ENCODE measurements at regions not wholly inside any gene's neighbourhood (a gene's known extent, or its start where the extent isn't known, plus 50 kb on each side); places are given as distances from the start of the nearest gene placed in this dataset.

GRCh38 chr12:66739940-66740651, 61.2 kb upstream of the GRIP1 start (continued):
- TF ChIP-seq, protein P1, sequence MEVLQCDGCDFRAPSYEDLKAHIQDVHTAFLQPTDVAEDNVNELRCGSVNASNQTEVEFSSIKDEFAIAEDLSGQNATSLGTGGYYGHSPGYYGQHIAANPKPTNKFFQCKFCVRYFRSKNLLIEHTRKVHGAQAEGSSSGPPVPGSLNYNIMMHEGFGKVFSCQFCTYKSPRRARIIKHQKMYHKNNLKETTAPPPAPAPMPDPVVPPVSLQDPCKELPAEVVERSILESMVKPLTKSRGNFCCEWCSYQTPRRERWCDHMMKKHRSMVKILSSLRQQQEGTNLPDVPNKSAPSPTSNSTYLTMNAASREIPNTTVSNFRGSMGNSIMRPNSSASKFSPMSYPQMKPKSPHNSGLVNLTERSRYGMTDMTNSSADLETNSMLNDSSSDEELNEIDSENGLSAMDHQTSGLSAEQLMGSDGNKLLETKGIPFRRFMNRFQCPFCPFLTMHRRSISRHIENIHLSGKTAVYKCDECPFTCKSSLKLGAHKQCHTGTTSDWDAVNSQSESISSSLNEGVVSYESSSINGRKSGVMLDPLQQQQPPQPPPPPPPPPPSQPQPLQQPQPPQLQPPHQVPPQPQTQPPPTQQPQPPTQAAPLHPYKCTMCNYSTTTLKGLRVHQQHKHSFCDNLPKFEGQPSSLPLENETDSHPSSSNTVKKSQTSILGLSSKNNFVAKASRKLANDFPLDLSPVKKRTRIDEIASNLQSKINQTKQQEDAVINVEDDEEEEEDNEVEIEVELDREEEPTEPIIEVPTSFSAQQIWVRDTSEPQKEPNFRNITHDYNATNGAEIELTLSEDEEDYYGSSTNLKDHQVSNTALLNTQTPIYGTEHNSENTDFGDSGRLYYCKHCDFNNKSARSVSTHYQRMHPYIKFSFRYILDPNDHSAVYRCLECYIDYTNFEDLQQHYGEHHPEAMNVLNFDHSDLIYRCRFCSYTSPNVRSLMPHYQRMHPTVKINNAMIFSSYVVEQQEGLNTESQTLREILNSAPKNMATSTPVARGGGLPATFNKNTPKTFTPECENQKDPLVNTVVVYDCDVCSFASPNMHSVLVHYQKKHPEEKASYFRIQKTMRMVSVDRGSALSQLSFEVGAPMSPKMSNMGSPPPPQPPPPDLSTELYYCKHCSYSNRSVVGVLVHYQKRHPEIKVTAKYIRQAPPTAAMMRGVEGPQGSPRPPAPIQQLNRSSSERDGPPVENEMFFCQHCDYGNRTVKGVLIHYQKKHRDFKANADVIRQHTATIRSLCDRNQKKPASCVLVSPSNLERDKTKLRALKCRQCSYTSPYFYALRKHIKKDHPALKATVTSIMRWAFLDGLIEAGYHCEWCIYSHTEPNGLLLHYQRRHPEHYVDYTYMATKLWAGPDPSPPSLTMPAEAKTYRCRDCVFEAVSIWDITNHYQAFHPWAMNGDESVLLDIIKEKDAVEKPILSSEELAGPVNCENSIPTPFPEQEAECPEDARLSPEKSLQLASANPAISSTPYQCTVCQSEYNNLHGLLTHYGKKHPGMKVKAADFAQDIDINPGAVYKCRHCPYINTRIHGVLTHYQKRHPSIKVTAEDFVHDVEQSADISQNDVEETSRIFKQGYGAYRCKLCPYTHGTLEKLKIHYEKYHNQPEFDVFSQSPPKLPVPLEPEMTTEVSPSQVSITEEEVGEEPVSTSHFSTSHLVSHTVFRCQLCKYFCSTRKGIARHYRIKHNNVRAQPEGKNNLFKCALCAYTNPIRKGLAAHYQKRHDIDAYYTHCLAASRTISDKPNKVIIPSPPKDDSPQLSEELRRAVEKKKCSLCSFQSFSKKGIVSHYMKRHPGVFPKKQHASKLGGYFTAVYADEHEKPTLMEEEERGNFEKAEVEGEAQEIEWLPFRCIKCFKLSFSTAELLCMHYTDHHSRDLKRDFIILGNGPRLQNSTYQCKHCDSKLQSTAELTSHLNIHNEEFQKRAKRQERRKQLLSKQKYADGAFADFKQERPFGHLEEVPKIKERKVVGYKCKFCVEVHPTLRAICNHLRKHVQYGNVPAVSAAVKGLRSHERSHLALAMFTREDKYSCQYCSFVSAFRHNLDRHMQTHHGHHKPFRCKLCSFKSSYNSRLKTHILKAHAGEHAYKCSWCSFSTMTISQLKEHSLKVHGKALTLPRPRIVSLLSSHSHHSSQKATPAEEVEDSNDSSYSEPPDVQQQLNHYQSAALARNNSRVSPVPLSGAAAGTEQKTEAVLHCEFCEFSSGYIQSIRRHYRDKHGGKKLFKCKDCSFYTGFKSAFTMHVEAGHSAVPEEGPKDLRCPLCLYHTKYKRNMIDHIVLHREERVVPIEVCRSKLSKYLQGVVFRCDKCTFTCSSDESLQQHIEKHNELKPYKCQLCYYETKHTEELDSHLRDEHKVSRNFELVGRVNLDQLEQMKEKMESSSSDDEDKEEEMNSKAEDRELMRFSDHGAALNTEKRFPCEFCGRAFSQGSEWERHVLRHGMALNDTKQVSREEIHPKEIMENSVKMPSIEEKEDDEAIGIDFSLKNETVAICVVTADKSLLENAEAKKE (CRISPR knock-in tag; IDR thresholded peaks at IDR 0.05): no peak

- Histone ChIP-seq H3K27ac (ENCODE audit: low read depth) (no peak overlapping the region), H3K36me3 (ENCODE audit: insufficient read depth) (no peaks in the 10 kb centered on the region), H3F3A (replicated peaks; ENCODE audit: low read depth) (no peaks in the 10 kb centered on the region), H3K4me3 (no peak overlapping the region), H3K9me2 (ENCODE audit: insufficient read depth) (no peaks in the 10 kb centered on the region), H2AFZ (no peak overlapping the region), H3K4me1 (ENCODE audit: insufficient read depth) (no peaks in the 10 kb centered on the region), H3K79me2 (replicated peaks; ENCODE audit: insufficient read depth) (no peaks in the 10 kb centered on the region), H3K4me2 (no peak overlapping the region), H3K27me3 (ENCODE audit: insufficient read depth) (no peaks in the 10 kb centered on the region), H4K20me1 (replicated peaks; ENCODE audit: insufficient read depth) (no peaks in the 10 kb centered on the region)
- H3K36me3 Mint-ChIP-seq (ENCODE audit: low read depth): peaks cover 2% of the 10 kb centered on the region; the same call in 1 of the 3 replicates
- H3K9me3 Mint-ChIP-seq: no peaks in the 10 kb centered on the region
- H3K27ac Mint-ChIP-seq: no peak overlapping the region
- H3K4me1 Mint-ChIP-seq: peaks cover 5% of the 10 kb centered on the region; the same call in 2 of the 3 replicates
- no peak for ATAC-seq
- no peak for DNase-seq (ENCODE audit: low spot score)
- no peaks in the 10 kb centered on the region for H3K27me3 Mint-ChIP-seq (ENCODE audit: insufficient read depth, low read depth, poor library complexity)
- no peak for TF ChIP-seq CTCF (conservative IDR thresholded peaks at IDR 0.05; ENCODE audit: low read depth in 2 of 2)
- TF ChIP-seq CREB1 (CRISPR knock-in tag; IDR thresholded peaks at IDR 0.05; ENCODE audit: low read depth): no peak
- TF ChIP-seq EZH2 (IDR thresholded peaks at IDR 0.05; ENCODE audit: low read depth, unreplicated experiment): no peak
- no peak for TF ChIP-seq NANOG (IDR thresholded peaks at IDR 0.05; ENCODE audit: borderline replicate concordance)
- no peak for TF ChIP-seq POLR2AphosphoS5 (IDR thresholded peaks at IDR 0.05; ENCODE audit: low read depth)
- no peak for TF ChIP-seq ZNF114 (CRISPR knock-in tag; IDR thresholded peaks at IDR 0.05)
- TF ChIP-seq, protein P2, sequence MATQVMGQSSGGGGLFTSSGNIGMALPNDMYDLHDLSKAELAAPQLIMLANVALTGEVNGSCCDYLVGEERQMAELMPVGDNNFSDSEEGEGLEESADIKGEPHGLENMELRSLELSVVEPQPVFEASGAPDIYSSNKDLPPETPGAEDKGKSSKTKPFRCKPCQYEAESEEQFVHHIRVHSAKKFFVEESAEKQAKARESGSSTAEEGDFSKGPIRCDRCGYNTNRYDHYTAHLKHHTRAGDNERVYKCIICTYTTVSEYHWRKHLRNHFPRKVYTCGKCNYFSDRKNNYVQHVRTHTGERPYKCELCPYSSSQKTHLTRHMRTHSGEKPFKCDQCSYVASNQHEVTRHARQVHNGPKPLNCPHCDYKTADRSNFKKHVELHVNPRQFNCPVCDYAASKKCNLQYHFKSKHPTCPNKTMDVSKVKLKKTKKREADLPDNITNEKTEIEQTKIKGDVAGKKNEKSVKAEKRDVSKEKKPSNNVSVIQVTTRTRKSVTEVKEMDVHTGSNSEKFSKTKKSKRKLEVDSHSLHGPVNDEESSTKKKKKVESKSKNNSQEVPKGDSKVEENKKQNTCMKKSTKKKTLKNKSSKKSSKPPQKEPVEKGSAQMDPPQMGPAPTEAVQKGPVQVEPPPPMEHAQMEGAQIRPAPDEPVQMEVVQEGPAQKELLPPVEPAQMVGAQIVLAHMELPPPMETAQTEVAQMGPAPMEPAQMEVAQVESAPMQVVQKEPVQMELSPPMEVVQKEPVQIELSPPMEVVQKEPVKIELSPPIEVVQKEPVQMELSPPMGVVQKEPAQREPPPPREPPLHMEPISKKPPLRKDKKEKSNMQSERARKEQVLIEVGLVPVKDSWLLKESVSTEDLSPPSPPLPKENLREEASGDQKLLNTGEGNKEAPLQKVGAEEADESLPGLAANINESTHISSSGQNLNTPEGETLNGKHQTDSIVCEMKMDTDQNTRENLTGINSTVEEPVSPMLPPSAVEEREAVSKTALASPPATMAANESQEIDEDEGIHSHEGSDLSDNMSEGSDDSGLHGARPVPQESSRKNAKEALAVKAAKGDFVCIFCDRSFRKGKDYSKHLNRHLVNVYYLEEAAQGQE (IDR thresholded peaks at IDR 0.05; ENCODE audit: unreplicated experiment): no peak
- TF ChIP-seq, protein P3, sequence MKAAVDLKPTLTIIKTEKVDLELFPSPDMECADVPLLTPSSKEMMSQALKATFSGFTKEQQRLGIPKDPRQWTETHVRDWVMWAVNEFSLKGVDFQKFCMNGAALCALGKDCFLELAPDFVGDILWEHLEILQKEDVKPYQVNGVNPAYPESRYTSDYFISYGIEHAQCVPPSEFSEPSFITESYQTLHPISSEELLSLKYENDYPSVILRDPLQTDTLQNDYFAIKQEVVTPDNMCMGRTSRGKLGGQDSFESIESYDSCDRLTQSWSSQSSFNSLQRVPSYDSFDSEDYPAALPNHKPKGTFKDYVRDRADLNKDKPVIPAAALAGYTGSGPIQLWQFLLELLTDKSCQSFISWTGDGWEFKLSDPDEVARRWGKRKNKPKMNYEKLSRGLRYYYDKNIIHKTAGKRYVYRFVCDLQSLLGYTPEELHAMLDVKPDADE (IDR thresholded peaks at IDR 0.05): no peak
- no peak for TF ChIP-seq STAT1 (IDR thresholded peaks at IDR 0.05; ENCODE audit: unreplicated experiment)
- no peak for TF ChIP-seq JUNB (IDR thresholded peaks at IDR 0.05; ENCODE audit: unreplicated experiment)
- no peak overlapping the region for H3K4me3 Mint-ChIP-seq
Measured at GRCh38 chr12:66740732-66741131, 61.9 kb upstream of the GRIP1 start.
